IMR-90 (cell line): ENCODE measurements at regions not wholly inside any gene's neighbourhood (a gene's known extent, or its start where the extent isn't known, plus 50 kb on each side); places are given as distances from the start of the nearest gene placed in this dataset.
"Not testable (repeated sequence)": the region's sequence is repeated elsewhere in the genome, so short reads cannot be mapped to it uniquely, and the experiment has no call there.

ENCODE experiments used
- ATAC-seq: fragments of 200-7000 bp; cut with Tn5 transposase; 2 replicates; pipeline ENCODE4 v1.9.1; 2020; ENCODE audit warnings: low read depth, mild to moderate bottlenecking, moderate library complexity
- BruUV-seq: library from RNA; stranded (reverse); fragments of 400-500 nt; replicated peaks from 2 replicates; lab custom pipeline; 2021; lab: Mats Ljungman, UMichigan
- CTCF ChIA-PET: fragments of 300-600 bp; formaldehyde crosslinking; extraction: SDS; loops from one replicate; lab custom pipeline; 2021; ENCODE audit warnings: antibody characterized with exemption; lab: Yijun Ruan, JAX
- POLR2A ChIA-PET: fragments of 300-600 bp; sonication (Branson Sonifier 250); formaldehyde crosslinking; loops from one replicate; lab custom pipeline; 2022; ENCODE audit warnings: antibody characterized with exemption; ENCODE audit not compliant: unreplicated experiment; lab: Charles Lee
- DNase-seq: peaks from one replicate; pipeline ENCODE4 v3.0.0; 2013
- H2AFZ ChIP-seq: replicated peaks from 2 replicates; pipeline ENCODE3; 2013; ENCODE audit warnings: low read length, mild to moderate bottlenecking; ENCODE audit not compliant: poor library complexity
- H2AK5ac ChIP-seq: 2 replicates; pipeline ENCODE4 v1.6.1; 2013; ENCODE audit warnings: low read depth, low read length, inconsistent platforms
- H2AK9ac ChIP-seq: replicated peaks from 2 replicates; pipeline ENCODE3; 2013; ENCODE audit warnings: mild to moderate bottlenecking, low read depth, low read length, moderate library complexity; ENCODE audit not compliant: poor library complexity
- H2BK120ac ChIP-seq: 2 replicates; pipeline ENCODE4 v1.6.1; 2013; ENCODE audit warnings: low read depth, low read length, inconsistent platforms
- H2BK15ac ChIP-seq: 3 replicates; pipeline ENCODE4 v1.6.1; 2013; ENCODE audit warnings: low read depth, low read length, inconsistent platforms
- H2BK20ac ChIP-seq: 2 replicates; pipeline ENCODE4 v1.6.1; 2013; ENCODE audit warnings: low read depth, mild to moderate bottlenecking, inconsistent platforms, low read length, moderate library complexity
- H2BK5ac ChIP-seq: 2 replicates; pipeline ENCODE4 v1.6.1; 2013; ENCODE audit warnings: mild to moderate bottlenecking, low read depth, low read length, inconsistent platforms; ENCODE audit not compliant: poor library complexity, severe bottlenecking
- H3K14ac ChIP-seq: replicated peaks from 2 replicates; pipeline ENCODE4 v1.6.1; 2013; ENCODE audit warnings: low read depth, low read length, inconsistent platforms
- H3K18ac ChIP-seq: 2 replicates; pipeline ENCODE4 v1.6.1; 2013; ENCODE audit warnings: low read depth, low read length, control low read depth
- H3K23ac ChIP-seq: 2 replicates; pipeline ENCODE4 v1.6.1; 2013; ENCODE audit warnings: low read depth, low read length, inconsistent platforms
- H3K27ac ChIP-seq: 2 replicates; pipeline ENCODE4 v1.5.1; 2013; ENCODE audit warnings: mild to moderate bottlenecking, control low read depth, low read length; ENCODE audit not compliant: insufficient read depth
- H3K27me3 ChIP-seq: 2 replicates; pipeline ENCODE4 v1.6.1; 2013; ENCODE audit warnings: low read length; ENCODE audit not compliant: control insufficient read depth, insufficient read depth
- H3K36me3 ChIP-seq: 2 replicates; pipeline ENCODE4 v1.6.1; 2013; ENCODE audit warnings: low read length, mixed read lengths; ENCODE audit not compliant: control insufficient read depth, insufficient read depth
- H3K4ac ChIP-seq: 2 replicates; pipeline ENCODE4 v1.6.1; 2013; ENCODE audit warnings: low read depth, low read length, inconsistent platforms
- H3K4me1 ChIP-seq: 2 replicates; pipeline ENCODE4 v1.6.1; 2013; ENCODE audit warnings: low read length, mixed read lengths; ENCODE audit not compliant: control insufficient read depth, insufficient read depth
- H3K4me2 ChIP-seq: 2 replicates; pipeline ENCODE4 v1.6.1; 2013; ENCODE audit warnings: low read depth, mild to moderate bottlenecking, control low read depth, low read length, moderate library complexity
- H3K4me3 ChIP-seq: 2 replicates; pipeline ENCODE4 v1.5.1; 2013; ENCODE audit warnings: low read depth, mild to moderate bottlenecking, control low read depth, low read length, moderate library complexity; ENCODE audit not compliant: insufficient read depth
- H3K56ac ChIP-seq: 2 replicates; pipeline ENCODE4 v1.6.1; 2013; ENCODE audit warnings: low read length, inconsistent platforms; ENCODE audit not compliant: insufficient read depth; ENCODE audit errors: extremely low read depth
- H3K79me1 ChIP-seq, 2 experiments: 2 replicates each; pipeline ENCODE4 v1.6.1; 2013; ENCODE audit warnings: low read length in 2 of 2, inconsistent platforms in 1 of 2, low read depth in 1 of 2
- H3K9ac ChIP-seq: 2 replicates; pipeline ENCODE4 v1.6.1; 2013; ENCODE audit warnings: low read depth, low read length, control low read depth
- H3K9me1 ChIP-seq: 2 replicates; pipeline ENCODE4 v1.6.1; 2013; ENCODE audit warnings: low read length, inconsistent platforms; ENCODE audit not compliant: insufficient read depth
- H3K9me3 ChIP-seq: 2 replicates; pipeline ENCODE4 v1.6.1; 2013; ENCODE audit warnings: low read length; ENCODE audit not compliant: control insufficient read depth, insufficient read depth
- H4K20me1 ChIP-seq: 2 replicates; pipeline ENCODE4 v1.6.1; 2013; ENCODE audit warnings: low read length, inconsistent platforms; ENCODE audit not compliant: insufficient read depth
- H4K5ac ChIP-seq: 2 replicates; pipeline ENCODE4 v1.6.1; 2013; ENCODE audit warnings: mild to moderate bottlenecking, low read depth, low read length, control low read depth
- H4K8ac ChIP-seq, 2 experiments: 2 replicates each; pipeline ENCODE4 v1.6.1; 2013; ENCODE audit warnings: low read depth in 2 of 2, low read length in 2 of 2, control low read depth in 1 of 2, inconsistent platforms in 1 of 2
- H4K91ac ChIP-seq: 2 replicates; pipeline ENCODE4 v1.6.1; 2013; ENCODE audit warnings: low read depth, low read length, inconsistent platforms; ENCODE audit not compliant: insufficient read depth
- MAFK ChIP-seq: IDR thresholded peaks from 2 replicates; pipeline ENCODE4 v1.6.1; 2012; ENCODE audit warnings: low read depth, low read length, improper control_type of control experiment
- MXI1 ChIP-seq: IDR thresholded peaks from 2 replicates; pipeline ENCODE4 v1.6.1; 2012; ENCODE audit warnings: low read depth, mild to moderate bottlenecking, low read length, moderate library complexity, borderline replicate concordance
- NFE2L2 ChIP-seq: fragments of 150-350 bp; IDR thresholded peaks from 2 replicates; pipeline ENCODE4 v1.6.1; 2016; ENCODE audit warnings: low read depth, mild to moderate bottlenecking, low read length
- WGBS, 2 experiments: methylation state at CpG; one replicate each; pipeline versions ENCODE4 v1.1.5 to v1.1.7; 2013; ENCODE audit warnings: missing lambda C conversion rate in 2 of 2; ENCODE audit not compliant: insufficient read length in 1 of 2; ENCODE audit errors: extremely low coverage in 2 of 2; 5-methylcytosine and 5-hydroxymethylcytosine counted together
- dilution Hi-C: fragments of 300-500 bp; cut with HindIII; formaldehyde crosslinking; loops from one replicate; pipeline ENCODE4 v1.14.3; 2018; ENCODE audit warnings: low sequenced_read_pairs; ENCODE audit not compliant: unreplicated experiment
- in situ Hi-C: fragments of 300-500 bp; cut with MboI; formaldehyde crosslinking; loops from 3 replicates; pipeline ENCODE4 v1.14.3; 2019; ENCODE audit warnings: low sequenced_read_pairs, inconsistent platforms, mixed read lengths
- intact Hi-C: fragments of 100-400 bp; cut with micrococcal nuclease; formaldehyde crosslinking; loops from 2 replicates; pipeline ENCODE4 v1.10.0; 2022

- Histone ChIP-seq H3K27ac (no peak overlapping the region), H3K36me3 (no peaks in the 10 kb centered on the region), H3K79me1 (no peaks in the 10 kb centered on the region), H3K9ac (no peak overlapping the region), H2BK20ac (peak overlapping the region; percentile 89), H3K14ac (peak overlapping the region; percentile 52; the same call in 1 of the 2 replicates), H3K4me3 (no peak overlapping the region), H2BK120ac (peak overlapping the region; percentile 68; the same call in 1 of the 2 replicates), H3K9me1 (peaks cover 3% of the 10 kb centered on the region; the same call in 1 of the 2 replicates), H4K20me1 (no peaks in the 10 kb centered on the region), H3K27me3 (no peaks in the 10 kb centered on the region), H3K9me3 (peaks cover 2% of the 10 kb centered on the region; the same call in 1 of the 2 replicates), H2AFZ (no peak overlapping the region), H2AK9ac (no peak overlapping the region), H3K4me2 (no peak overlapping the region), H4K5ac (no peak overlapping the region), H4K8ac (peak overlapping the region in 1 of 2 experiments; percentile 26; a peak in 1 of 4 replicates), H2BK15ac (peak overlapping the region; percentile 57; the same call in 1 of the 3 replicates), H2AK5ac (peak overlapping the region; percentile 24; the same call in 1 of the 2 replicates), H3K18ac (no peak overlapping the region), H3K23ac (no peak overlapping the region), H3K4me1 (peaks cover 3% of the 10 kb centered on the region), H3K56ac (no peak overlapping the region), H4K91ac (peak overlapping the region; percentile 32; the same call in 1 of the 2 replicates), H2BK5ac (peak overlapping the region; percentile 41), H3K4ac (peak overlapping the region; percentile 45; the same call in 1 of the 2 replicates)
- POLR2A ChIA-PET = no interaction called here
- DNase-seq = peak; percentile 43
- BruUV-seq = no TSS peak
- dilution Hi-C loops (no loop called here), in situ Hi-C loops (loop anchor here (25.0 kb wide), 1 partner anchor 985 kb away; the partner anchor contains the start of gene IFT57), intact Hi-C loops (no loop called here)
- CTCF ChIA-PET = interaction anchor here (0.6 to 0.7 kb wide), 2 partner anchors 21 to 1823 kb away, joined by 3 to 4 read pairs; no protein-coding TSS in a partner anchor
- WGBS, 2 experiments = 100% methylated on average over 1 of the region's 1 CpG; no CpG with 5 or more reads in 1 of the 2 experiments
- ATAC-seq = peak; percentile 62
- TF ChIP-seq NFE2L2 (0 out of 2 replicates have a peak, but pooled peaks have one; percentile 19), MAFK (peak; percentile 30; the same call in 1 of the 2 replicates), MXI1 (no peak)
Observed at GRCh38 chr3:107227091-107227490, 150.1 kb upstream of the CCDC54 start.

DNA sequence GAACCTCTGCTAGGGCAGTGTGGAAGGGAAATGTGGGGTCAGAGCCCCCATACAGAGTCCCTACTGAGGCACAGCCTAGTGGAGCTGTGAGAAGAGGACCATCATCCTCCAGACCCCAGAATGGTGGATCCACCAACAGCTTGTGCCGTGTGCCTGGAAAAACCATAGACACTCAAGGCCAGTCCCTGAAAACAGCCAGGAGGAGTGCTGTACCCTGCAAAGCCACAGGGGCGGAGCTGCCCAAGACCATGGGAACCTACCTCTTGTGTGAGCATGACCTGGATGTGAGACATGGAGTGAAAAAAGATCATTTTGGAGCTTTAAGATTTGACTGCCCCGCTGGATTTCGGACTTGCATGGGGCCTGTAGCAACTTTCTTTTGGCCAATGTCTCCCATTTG, 143.4 kb upstream of the CCDC54 start:
- H2AK5ac ChIP-seq, H4K8ac ChIP-seq, DNase-seq, H3K9ac ChIP-seq, H3K56ac ChIP-seq, POLR2A ChIA-PET, H3K14ac ChIP-seq, H4K91ac ChIP-seq, H4K20me1 ChIP-seq, ATAC-seq, H3K36me3 ChIP-seq, H2BK15ac ChIP-seq, intact Hi-C loops, BruUV-seq, H4K5ac ChIP-seq, CTCF ChIA-PET, dilution Hi-C loops, H3K23ac ChIP-seq, H3K27me3 ChIP-seq, H3K4me1 ChIP-seq, H2AK9ac ChIP-seq, H3K4me3 ChIP-seq, H3K79me1 ChIP-seq, H2BK20ac ChIP-seq, H3K4ac ChIP-seq, H3K27ac ChIP-seq, H2BK120ac ChIP-seq, H3K4me2 ChIP-seq, H2AFZ ChIP-seq, H2BK5ac ChIP-seq, H3K18ac ChIP-seq, H3K9me1 ChIP-seq, H3K9me3 ChIP-seq: not testable (repeated sequence)
- in situ Hi-C loops = loop anchor here (10.0 to 25.0 kb wide), 4 partner anchors 501 to 1321 kb away; partner anchors contain the start of gene IFT57
- WGBS, 2 experiments = 100% methylated on average over 2 of the region's 4 CpGs; no CpG with 5 or more reads in 1 of the 2 experiments
